HG03097 (cell line): ENCODE measurements at regions not wholly inside any gene's neighbourhood (a gene's known extent, or its start where the extent isn't known, plus 50 kb on each side); places are given as distances from the start of the nearest gene placed in this dataset.
A peak's percentile ranks its signal among the peaks of the same experiment; 100 is the strongest.

Source experiments
- ATAC-seq: cut with Tn5 transposase; IDR thresholded peaks from one replicate; pipeline ENCODE4 v1.9.1; 2021; ENCODE audit not compliant: unreplicated experiment, low FRiP score

GRCh38 chr3:41075975-41076374 is 123.3 kb upstream of the CTNNB1 start:
- ATAC-seq = no peak

GRCh38 chr3:41076399-41076798 is 122.9 kb upstream of the CTNNB1 start:
- no peak for ATAC-seq

GRCh38 chr3:41080141-41080540 is 119.2 kb upstream of the CTNNB1 start:
- ATAC-seq = no peak

DNA sequence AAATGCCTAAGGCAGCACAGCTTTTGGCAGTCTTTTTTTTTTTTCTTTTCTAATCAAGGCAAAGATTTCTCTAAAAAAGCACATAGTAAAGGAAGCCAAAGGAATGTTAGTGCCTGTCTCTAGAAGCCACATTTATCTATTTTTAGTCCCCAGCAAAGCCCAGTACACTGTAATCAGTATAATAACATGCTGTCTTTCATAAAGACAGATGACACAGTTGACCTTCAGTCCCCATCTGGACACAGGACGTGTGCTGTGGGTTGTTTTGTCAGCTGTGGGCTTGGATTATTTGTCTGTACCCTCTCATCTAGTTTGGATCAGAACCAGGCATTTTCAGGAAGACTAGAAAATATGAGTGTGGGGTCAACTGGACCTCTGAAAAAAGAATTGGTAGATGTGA is 110.4 kb upstream of the CTNNB1 start:
- no peak for ATAC-seq

- no peak for ATAC-seq
Measured at GRCh38 chr3:41089566-41089965, 109.7 kb upstream of the CTNNB1 start.

DNA sequence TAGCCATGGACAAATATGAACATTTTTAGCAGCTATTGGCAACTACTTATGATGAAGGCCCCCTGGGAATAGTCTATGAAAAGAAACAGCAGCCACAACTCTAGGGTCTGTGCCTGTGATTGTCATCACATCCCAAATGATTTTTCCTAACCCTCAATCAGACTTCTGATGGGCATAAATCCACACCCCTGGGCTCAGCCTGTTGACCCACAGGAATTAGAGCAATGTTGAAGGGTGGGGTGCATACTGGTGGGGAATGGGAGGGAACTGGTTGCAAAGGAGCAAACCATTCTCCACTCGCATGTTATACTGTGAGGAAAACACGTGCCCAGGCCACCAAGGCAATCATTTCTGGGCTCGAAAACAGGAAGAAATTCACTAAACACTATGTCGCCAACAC is 106.5 kb upstream of the CTNNB1 start:
- ATAC-seq = no peak

GRCh38 chr3:41093476-41093875 is 105.8 kb upstream of the CTNNB1 start:
- ATAC-seq = no peak

DNA sequence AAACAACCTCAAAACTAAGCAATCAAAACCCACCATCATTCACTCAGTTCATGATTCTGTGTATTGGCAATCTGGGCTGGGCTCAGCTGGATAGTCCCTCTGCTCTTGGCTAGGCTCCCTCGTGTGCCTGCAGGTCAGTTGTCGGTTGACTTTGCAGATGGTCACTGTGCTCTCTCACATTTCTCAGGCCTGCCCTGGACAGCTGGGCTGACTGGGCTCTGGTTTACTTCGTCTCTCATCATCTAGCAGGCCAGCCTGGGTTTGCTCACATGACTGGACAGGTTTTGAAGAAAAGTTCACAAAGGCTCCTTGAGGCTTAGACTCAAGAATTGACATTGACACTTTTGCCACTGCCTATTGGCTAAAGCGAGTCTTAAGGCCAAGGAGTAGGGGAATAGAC is 105.0 kb upstream of the CTNNB1 start:
- ATAC-seq = no peak

DNA sequence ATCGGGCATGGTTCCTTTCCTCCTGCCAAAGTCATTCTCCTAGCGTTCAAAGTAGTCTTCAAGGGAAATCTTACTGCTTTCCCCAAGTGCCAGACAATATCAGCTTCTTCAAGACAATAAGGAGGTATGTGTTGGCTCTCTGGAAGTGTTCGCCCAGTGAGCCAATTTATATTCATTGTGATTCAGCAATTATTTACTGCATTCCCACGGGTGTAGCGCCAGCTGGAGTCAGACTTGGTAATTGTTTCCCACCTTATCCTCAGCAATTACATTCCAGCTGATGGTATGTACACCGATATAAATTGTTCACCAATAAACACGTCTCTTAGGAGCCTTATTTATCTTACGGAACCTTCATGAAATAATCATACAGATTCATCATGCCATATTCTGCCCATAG is 103.6 kb upstream of the CTNNB1 start:
- ATAC-seq = no peak

DNA sequence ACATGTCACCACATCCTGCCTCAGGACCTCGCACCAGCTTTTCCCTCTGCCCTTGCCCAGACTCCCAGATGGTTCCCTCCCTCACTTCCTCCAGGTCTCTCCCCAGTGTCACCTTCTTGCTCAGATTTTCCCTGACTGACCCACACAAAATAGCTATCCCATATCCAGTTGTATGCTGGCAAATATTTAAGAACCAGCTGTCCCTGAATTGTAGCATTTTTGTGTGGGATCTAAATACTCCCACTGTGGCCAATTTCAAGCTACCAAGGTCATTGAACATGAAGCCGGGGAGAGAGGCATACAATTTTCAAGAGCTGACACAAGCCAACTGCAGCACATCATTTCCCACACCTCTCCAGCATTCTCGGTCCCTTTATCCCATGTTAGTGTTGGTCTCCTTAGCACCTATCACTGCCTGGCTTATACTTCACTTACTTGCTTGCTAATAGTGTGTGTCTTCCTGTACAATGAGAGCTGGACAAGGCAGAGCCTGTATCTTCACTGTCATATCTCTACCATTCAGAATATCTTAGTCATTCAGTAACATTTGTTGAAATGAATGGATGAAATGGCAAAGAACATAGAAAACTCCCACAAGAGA is 101.3 kb upstream of the CTNNB1 start:
- no peak for ATAC-seq

GRCh38 chr3:41101231-41101630 is 98.1 kb upstream of the CTNNB1 start:
- ATAC-seq = no peak

DNA sequence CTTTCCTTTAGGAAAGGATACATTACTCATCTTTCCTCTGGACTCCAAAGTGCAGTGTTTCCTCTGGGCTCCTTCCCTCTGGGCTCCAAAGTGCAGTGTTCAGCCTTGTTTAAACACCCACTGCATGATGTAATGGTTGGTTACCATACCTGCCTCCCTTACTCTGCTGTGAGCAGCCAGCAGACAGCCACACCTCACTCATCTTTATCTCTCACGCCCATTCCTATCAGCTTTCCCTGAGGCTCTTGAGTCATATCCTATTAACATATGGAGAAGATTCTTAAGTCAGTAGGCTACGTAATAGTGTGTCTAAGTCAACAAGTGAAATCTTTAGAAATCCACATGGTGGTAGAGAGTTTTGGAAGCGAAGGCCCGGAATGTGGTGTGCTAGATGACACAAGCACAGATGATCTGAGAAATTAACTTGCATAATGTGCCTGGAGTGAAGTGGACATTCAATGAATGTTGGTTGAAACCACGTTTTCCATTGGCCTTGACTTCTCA is 97.2 kb upstream of the CTNNB1 start:
- no peak for ATAC-seq

- no peak for ATAC-seq
Measured at GRCh38 chr3:41102750-41103149, 96.6 kb upstream of the CTNNB1 start.

- ATAC-seq = no peak
Measured at GRCh38 chr3:41103200-41103599, 96.1 kb upstream of the CTNNB1 start.

GRCh38 chr3:41104147-41104546 is 95.2 kb upstream of the CTNNB1 start:
- no peak for ATAC-seq

GRCh38 chr3:41106691-41107090 is 92.6 kb upstream of the CTNNB1 start:
- ATAC-seq = no peak

DNA sequence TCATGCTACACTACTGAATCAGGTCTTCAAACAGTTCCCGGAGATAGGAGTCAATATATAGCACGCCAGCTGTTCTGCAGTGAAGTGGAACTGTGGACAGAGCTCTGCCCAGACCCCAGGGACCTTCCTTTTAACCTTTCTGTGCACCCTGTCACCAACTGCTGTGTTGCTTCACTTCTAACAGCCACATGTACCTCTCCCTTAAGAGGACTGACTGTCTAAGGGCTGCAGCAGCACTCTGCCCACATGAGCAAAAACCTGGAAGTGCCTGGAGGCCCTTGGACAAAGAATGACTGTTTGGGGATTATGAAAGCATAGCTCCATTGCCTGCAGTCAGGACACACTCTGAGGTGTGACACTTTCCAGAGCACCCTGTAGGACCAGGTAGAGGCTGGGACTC is 88.3 kb upstream of the CTNNB1 start:
- no peak for ATAC-seq

GRCh38 chr3:41112466-41112865 is 86.8 kb upstream of the CTNNB1 start:
- ATAC-seq = no peak

GRCh38 chr3:41115069-41115468 is 84.2 kb upstream of the CTNNB1 start:
- ATAC-seq = no peak

DNA sequence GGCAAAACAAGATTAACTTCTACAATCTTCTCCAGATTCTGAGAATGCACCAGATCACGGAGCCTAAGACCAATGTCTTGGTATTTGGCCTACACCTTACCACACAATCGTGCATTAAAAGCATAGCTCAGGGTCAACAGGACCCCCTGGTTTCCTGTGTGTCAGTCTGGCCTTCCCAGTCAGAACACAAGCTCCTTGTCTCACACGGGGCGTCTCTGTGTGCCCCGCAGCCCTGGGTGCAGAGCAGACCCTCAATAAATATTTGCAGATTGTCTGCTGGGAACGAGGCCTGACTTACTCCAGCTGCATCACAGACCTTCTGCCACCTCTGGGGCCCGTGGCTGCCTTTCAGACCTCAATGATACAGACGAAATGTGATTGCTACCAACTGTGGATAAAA is 82.5 kb upstream of the CTNNB1 start:
- ATAC-seq = no peak

DNA sequence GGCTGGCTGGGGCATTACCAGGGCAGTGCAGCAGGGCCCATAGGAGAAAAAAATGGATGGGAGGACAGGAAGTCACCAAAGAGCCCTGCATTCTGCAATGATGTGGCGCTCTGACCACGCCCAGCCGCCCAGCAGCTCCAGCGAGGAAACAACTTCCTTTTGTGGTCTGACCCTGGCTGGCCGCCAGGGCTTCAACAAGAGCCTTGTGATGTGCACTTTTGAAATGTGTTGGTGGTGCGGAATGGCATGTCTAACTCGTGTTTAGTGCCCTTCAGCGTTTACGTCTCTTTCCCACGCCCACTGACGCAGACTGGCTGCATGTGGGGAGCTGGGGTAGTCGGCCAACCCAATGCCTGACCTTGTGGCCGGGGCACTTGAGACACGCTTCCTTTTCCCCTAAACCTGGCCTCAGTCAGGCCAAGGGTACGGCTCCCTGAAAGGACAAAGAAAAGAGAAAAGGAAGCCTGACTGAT is 81.9 kb upstream of the CTNNB1 start:
- ATAC-seq = peak; percentile 74

GRCh38 chr3:41118461-41119390 is 80.6 kb upstream of the CTNNB1 start:
- no peak for ATAC-seq
